SK-N-SH treated with all-trans-retinoic acid at 6 μM for 48 hours (cell line): ENCODE measurements at regions not wholly inside any gene's neighbourhood (a gene's known extent, or its start where the extent isn't known, plus 50 kb on each side); places are given as distances from the start of the nearest gene placed in this dataset.

Source experiments
- ATAC-seq: fragments of 200-7000 bp; cut with Tn5 transposase; 3 replicates; pipeline ENCODE4 v1.9.1; 2020; ENCODE audit warnings: mild to moderate bottlenecking, moderate library complexity
- ARNTL ChIP-seq: fragments of 450-650 bp; formaldehyde crosslinking; IDR thresholded peaks from 2 replicates; pipeline ENCODE4 v1.5.0; 2020; ENCODE audit warnings: low read depth, mild to moderate bottlenecking, moderate library complexity, borderline replicate concordance
- BACH2 ChIP-seq: fragments of 250-450 bp; sonication (Bioruptor Pico); IDR thresholded peaks from 2 replicates; pipeline ENCODE4 v1.9.0; 2021; ENCODE audit warnings: mild to moderate bottlenecking, borderline replicate concordance
- CREB5 ChIP-seq: fragments of 250-450 bp; sonication (Bioruptor Pico); IDR thresholded peaks from 2 replicates; pipeline ENCODE4 v1.5.1; 2020; ENCODE audit warnings: low read depth, mild to moderate bottlenecking, moderate library complexity
- CSDC2 ChIP-seq: fragments of 250-450 bp; sonication (Bioruptor Pico); IDR thresholded peaks from 2 replicates; pipeline ENCODE4 v1.5.0; 2020; ENCODE audit warnings: mild to moderate bottlenecking, moderate library complexity
- ESRRG ChIP-seq: fragments of 250-450 bp; sonication (Bioruptor Pico); IDR thresholded peaks from 2 replicates; pipeline ENCODE4 v1.6.1; 2021; ENCODE audit warnings: mild to moderate bottlenecking
- GLIS3 ChIP-seq: fragments of 250-450 bp; sonication (Bioruptor Pico); IDR thresholded peaks from 2 replicates; pipeline ENCODE4 v1.5.0; 2020; ENCODE audit warnings: mild to moderate bottlenecking, moderate library complexity
- ISL1 ChIP-seq: fragments of 250-450 bp; sonication (Bioruptor Pico); IDR thresholded peaks from 2 replicates; pipeline ENCODE4 v2.1.2; 2022; ENCODE audit warnings: mild to moderate bottlenecking, moderate library complexity
- OSR1 ChIP-seq: fragments of 250-450 bp; sonication (Bioruptor Pico); IDR thresholded peaks from 2 replicates; pipeline ENCODE4 v1.8.0; 2022; ENCODE audit warnings: moderate library complexity, mild to moderate bottlenecking, inconsistent platforms
- POU6F1 ChIP-seq: fragments of 250-450 bp; sonication (Bioruptor Pico); IDR thresholded peaks from 2 replicates; pipeline ENCODE4 v1.8.0; 2021; ENCODE audit warnings: low read depth, mild to moderate bottlenecking, moderate library complexity, borderline replicate concordance
- PPARA ChIP-seq: fragments of 250-450 bp; sonication (Bioruptor Pico); IDR thresholded peaks from 2 replicates; pipeline ENCODE4 v1.5.0; 2020; ENCODE audit warnings: mild to moderate bottlenecking, borderline replicate concordance
- RARB ChIP-seq: fragments of 250-450 bp; sonication (Bioruptor Pico); IDR thresholded peaks from 2 replicates; pipeline ENCODE4 v1.8.0; 2021; ENCODE audit warnings: mild to moderate bottlenecking, moderate library complexity
- SNAI2 ChIP-seq: fragments of 250-450 bp; sonication (Bioruptor Pico); IDR thresholded peaks from 2 replicates; pipeline ENCODE4 v1.5.0; 2020; ENCODE audit warnings: mild to moderate bottlenecking, moderate library complexity
- TCF4 ChIP-seq: fragments of 250-450 bp; sonication (Bioruptor Pico); IDR thresholded peaks from 2 replicates; pipeline ENCODE4 v1.8.0; 2021; ENCODE audit warnings: mild to moderate bottlenecking, moderate library complexity, borderline replicate concordance
- TOX ChIP-seq: fragments of 250-450 bp; sonication (Bioruptor Pico); IDR thresholded peaks from 2 replicates; pipeline ENCODE4 v1.8.0; 2021; ENCODE audit warnings: mild to moderate bottlenecking, moderate library complexity, borderline replicate concordance
- ZFP3 ChIP-seq: fragments of 250-450 bp; sonication (Bioruptor Pico); IDR thresholded peaks from 2 replicates; pipeline ENCODE4 v1.5.0; 2020; ENCODE audit warnings: mild to moderate bottlenecking, moderate library complexity
- ZFP30 ChIP-seq: fragments of 450-650 bp; formaldehyde crosslinking; IDR thresholded peaks from 2 replicates; pipeline ENCODE4 v1.5.0; 2022; ENCODE audit warnings: mild to moderate bottlenecking, moderate library complexity
- ZNF565 ChIP-seq: fragments of 450-650 bp; formaldehyde crosslinking; conservative IDR thresholded peaks from 2 replicates; pipeline ENCODE4 v1.5.0; 2020; ENCODE audit warnings: low read depth, mild to moderate bottlenecking, moderate library complexity
- ZNF70 ChIP-seq: fragments of 450-650 bp; formaldehyde crosslinking; IDR thresholded peaks from 2 replicates; pipeline ENCODE4 v1.5.0; 2020; ENCODE audit warnings: mild to moderate bottlenecking, moderate library complexity
- ZNF8 ChIP-seq: fragments of 450-650 bp; formaldehyde crosslinking; IDR thresholded peaks from 2 replicates; pipeline ENCODE4 v1.5.0; 2020; ENCODE audit warnings: mild to moderate bottlenecking, moderate library complexity
- TF ChIP-seq, protein P1 (sequence below): fragments of 250-450 bp; sonication (Bioruptor Pico); IDR thresholded peaks from 2 replicates; pipeline ENCODE4 v1.8.0; 2020; ENCODE audit warnings: mild to moderate bottlenecking, moderate library complexity, borderline replicate concordance
- TF ChIP-seq, protein P2 (sequence below): fragments of 250-450 bp; sonication (Bioruptor Pico); IDR thresholded peaks from 2 replicates; pipeline ENCODE4 v1.5.1; 2021; ENCODE audit warnings: mild to moderate bottlenecking, moderate library complexity

- peak; percentile 36; the same call in 2 of the 3 replicates for ATAC-seq
- no peak for TF ChIP-seq GLIS3 (CRISPR knock-in tag)
- TF ChIP-seq ZFP30 (CRISPR knock-in tag): no peak
- no peak for TF ChIP-seq ZNF565 (CRISPR knock-in tag)
- TF ChIP-seq ISL1 (CRISPR knock-in tag): 0 out of 2 replicates have a peak, but pooled peaks have one; percentile 17
Measured at GRCh38 chr18:22032392-22032961, 136.9 kb upstream of the GATA6 start.

DNA sequence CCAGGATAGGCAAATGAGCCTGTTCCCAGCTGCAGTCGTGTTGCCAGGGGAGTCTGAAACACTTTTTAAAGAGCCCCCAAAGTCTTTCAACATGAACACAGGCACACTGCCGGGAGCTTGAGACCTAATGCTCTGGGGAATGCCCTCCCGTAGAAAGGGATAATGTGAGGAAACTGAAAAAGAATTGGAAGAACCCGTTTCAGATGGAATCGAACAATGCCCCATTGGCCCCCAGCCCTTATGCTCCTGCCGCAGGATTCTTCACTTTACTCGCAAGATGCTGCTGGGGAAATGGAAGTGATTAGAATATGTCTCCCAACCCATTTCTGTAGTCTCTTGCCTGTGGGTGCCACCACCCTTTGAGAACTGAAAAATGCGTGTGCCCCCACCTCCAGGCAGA, 136.3 kb upstream of the GATA6 start:
- no peak for TF ChIP-seq ZNF8 (CRISPR knock-in tag)
- no peak for TF ChIP-seq OSR1 (CRISPR knock-in tag)
- no peak for TF ChIP-seq ZFP30 (CRISPR knock-in tag)
- TF ChIP-seq, protein P1, sequence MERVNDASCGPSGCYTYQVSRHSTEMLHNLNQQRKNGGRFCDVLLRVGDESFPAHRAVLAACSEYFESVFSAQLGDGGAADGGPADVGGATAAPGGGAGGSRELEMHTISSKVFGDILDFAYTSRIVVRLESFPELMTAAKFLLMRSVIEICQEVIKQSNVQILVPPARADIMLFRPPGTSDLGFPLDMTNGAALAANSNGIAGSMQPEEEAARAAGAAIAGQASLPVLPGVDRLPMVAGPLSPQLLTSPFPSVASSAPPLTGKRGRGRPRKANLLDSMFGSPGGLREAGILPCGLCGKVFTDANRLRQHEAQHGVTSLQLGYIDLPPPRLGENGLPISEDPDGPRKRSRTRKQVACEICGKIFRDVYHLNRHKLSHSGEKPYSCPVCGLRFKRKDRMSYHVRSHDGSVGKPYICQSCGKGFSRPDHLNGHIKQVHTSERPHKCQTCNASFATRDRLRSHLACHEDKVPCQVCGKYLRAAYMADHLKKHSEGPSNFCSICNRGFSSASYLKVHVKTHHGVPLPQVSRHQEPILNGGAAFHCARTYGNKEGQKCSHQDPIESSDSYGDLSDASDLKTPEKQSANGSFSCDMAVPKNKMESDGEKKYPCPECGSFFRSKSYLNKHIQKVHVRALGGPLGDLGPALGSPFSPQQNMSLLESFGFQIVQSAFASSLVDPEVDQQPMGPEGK: no peak
- no peak for TF ChIP-seq PPARA (CRISPR knock-in tag)
- TF ChIP-seq, all 23 proteins: peak for 0
- ATAC-seq: no peak

GRCh38 chr18:22034276-22034675, 135.1 kb upstream of the GATA6 start:
- TF ChIP-seq ARNTL (CRISPR knock-in tag): no peak
- no peak for TF ChIP-seq TCF4 (CRISPR knock-in tag)
- TF ChIP-seq, protein P2, sequence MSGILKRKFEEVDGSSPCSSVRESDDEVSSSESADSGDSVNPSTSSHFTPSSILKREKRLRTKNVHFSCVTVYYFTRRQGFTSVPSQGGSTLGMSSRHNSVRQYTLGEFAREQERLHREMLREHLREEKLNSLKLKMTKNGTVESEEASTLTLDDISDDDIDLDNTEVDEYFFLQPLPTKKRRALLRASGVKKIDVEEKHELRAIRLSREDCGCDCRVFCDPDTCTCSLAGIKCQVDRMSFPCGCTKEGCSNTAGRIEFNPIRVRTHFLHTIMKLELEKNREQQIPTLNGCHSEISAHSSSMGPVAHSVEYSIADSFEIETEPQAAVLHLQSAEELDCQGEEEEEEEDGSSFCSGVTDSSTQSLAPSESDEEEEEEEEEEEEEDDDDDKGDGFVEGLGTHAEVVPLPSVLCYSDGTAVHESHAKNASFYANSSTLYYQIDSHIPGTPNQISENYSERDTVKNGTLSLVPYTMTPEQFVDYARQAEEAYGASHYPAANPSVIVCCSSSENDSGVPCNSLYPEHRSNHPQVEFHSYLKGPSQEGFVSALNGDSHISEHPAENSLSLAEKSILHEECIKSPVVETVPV: no peak
- TF ChIP-seq POU6F1: no peak
- no peak for TF ChIP-seq BACH2 (CRISPR knock-in tag)
- no peak for TF ChIP-seq SNAI2 (CRISPR knock-in tag)
- no peak for TF ChIP-seq CREB5
- TF ChIP-seq ZFP30 (CRISPR knock-in tag): no peak
- TF ChIP-seq ZNF8 (CRISPR knock-in tag): no peak
- no peak for TF ChIP-seq ESRRG (CRISPR knock-in tag)
- TF ChIP-seq CSDC2 (CRISPR knock-in tag): no peak
- ATAC-seq: no peak

GRCh38 chr18:22040533-22040932, 128.9 kb upstream of the GATA6 start:
- TF ChIP-seq ZNF70 (no peak), RARB (CRISPR knock-in tag) (no peak), TOX (no peak), CREB5 (no peak), OSR1 (CRISPR knock-in tag) (no peak), ZFP3 (CRISPR knock-in tag) (no peak), CSDC2 (CRISPR knock-in tag) (no peak)
- ATAC-seq: no peak

- TF ChIP-seq PPARA (CRISPR knock-in tag) (no peak), ZFP30 (CRISPR knock-in tag) (no peak), BACH2 (CRISPR knock-in tag) (no peak), ARNTL (CRISPR knock-in tag) (no peak)
- TF ChIP-seq, protein P2: no peak
- no peak for ATAC-seq
Measured at GRCh38 chr18:22043837-22044236, 125.6 kb upstream of the GATA6 start.
